ENCODE measurements at regions not wholly inside any gene's neighbourhood (a gene's known extent, or its start where the extent isn't known, plus 50 kb on each side); places are given as distances from the start of the nearest gene placed in this dataset.
A peak's percentile ranks its signal among the peaks of the same experiment; 100 is the strongest.

GRCh38 chr1:194289569-194290266, 1103.3 kb upstream of the B3GALT2 start:
- peak; percentile 43 for DNase-seq

GRCh38 chr1:194288238-194288637, 1101.8 kb upstream of the B3GALT2 start:
- no peak for DNase-seq

GRCh38 chr1:194281376-194281775, 1095.0 kb upstream of the B3GALT2 start:
- no peak for DNase-seq

GRCh38 chr1:194280463-194280862, 1094.0 kb upstream of the B3GALT2 start:
- DNase-seq, result no peak

- DNase-seq, result no peak
These were observed 1093.6 kb upstream of the B3GALT2 start for GRCh38 chr1:194279975-194280374.

GRCh38 chr1:194277927-194278326, 1091.5 kb upstream of the B3GALT2 start:
- no peak for DNase-seq

GRCh38 chr1:194273660-194274059, 1087.2 kb upstream of the B3GALT2 start:
- DNase-seq, result no peak

GRCh38 chr1:194268839-194269238, 1082.4 kb upstream of the B3GALT2 start:
- DNase-seq, result no peak

GRCh38 chr1:194267021-194267420, 1080.6 kb upstream of the B3GALT2 start:
- DNase-seq, result no peak

GRCh38 chr1:194256010-194256409, 1069.6 kb upstream of the B3GALT2 start:
- DNase-seq, result no peak

- no peak for DNase-seq
These were observed 1065.8 kb upstream of the B3GALT2 start for GRCh38 chr1:194252199-194252598.

GRCh38 chr1:194241215-194241614, 1054.8 kb upstream of the B3GALT2 start:
- no peak for DNase-seq

- no peak for DNase-seq
These were observed 1046.7 kb upstream of the B3GALT2 start for GRCh38 chr1:194233069-194233468.

- DNase-seq, result no peak
These were observed 1044.1 kb upstream of the B3GALT2 start for GRCh38 chr1:194230351-194231144.

- no peak for DNase-seq
These were observed 1042.0 kb upstream of the B3GALT2 start for GRCh38 chr1:194228427-194228826.

GRCh38 chr1:194227161-194227560, 1040.7 kb upstream of the B3GALT2 start:
- DNase-seq, result no peak

GRCh38 chr1:194225821-194226220, 1039.4 kb upstream of the B3GALT2 start:
- DNase-seq, result no peak

- DNase-seq, result no peak
These were observed 1037.2 kb upstream of the B3GALT2 start for GRCh38 chr1:194223596-194223995.

GRCh38 chr1:194215448-194215847, 1029.0 kb upstream of the B3GALT2 start:
- DNase-seq, result no peak

GRCh38 chr1:194214735-194215134, 1028.3 kb upstream of the B3GALT2 start:
- DNase-seq, result no peak

GRCh38 chr1:194209920-194210319, 1023.5 kb upstream of the B3GALT2 start:
- no peak for DNase-seq

GRCh38 chr1:194208674-194209073, 1022.3 kb upstream of the B3GALT2 start:
- DNase-seq, result no peak

GRCh38 chr1:194196562-194196961, 1010.1 kb upstream of the B3GALT2 start:
- no peak for DNase-seq

GRCh38 chr1:194194724-194195123, 1008.3 kb upstream of the B3GALT2 start:
- DNase-seq, result no peak
